ENCODE measurements at regions not wholly inside any gene's neighbourhood (a gene's known extent, or its start where the extent isn't known, plus 50 kb on each side); places are given as distances from the start of the nearest gene placed in this dataset.

- Histone ChIP-seq H3K4me3 (ENCODE audit: low read length) (no peak overlapping the region), H3K27me3 (replicated peaks; ENCODE audit: control insufficient read depth, insufficient read depth, low read length) (no peaks in the 10 kb centered on the region), H3K4me1 (ENCODE audit: control insufficient read depth, insufficient read depth, low read length) (peaks cover 11% of the 10 kb centered on the region), H3K9ac (ENCODE audit: low read length) (no peak overlapping the region), H3K9me3 (ENCODE audit: control insufficient read depth, low read length) (peaks cover 11% of the 10 kb centered on the region), H3K36me3 (ENCODE audit: control insufficient read depth, insufficient read depth, low read length, severe bottlenecking) (no peaks in the 10 kb centered on the region)
- DNase-seq (ENCODE audit: low read depth), result no peak
Observed at GRCh38 chr11:103648670-103649400, 387.6 kb upstream of the DDI1 start.

DNA sequence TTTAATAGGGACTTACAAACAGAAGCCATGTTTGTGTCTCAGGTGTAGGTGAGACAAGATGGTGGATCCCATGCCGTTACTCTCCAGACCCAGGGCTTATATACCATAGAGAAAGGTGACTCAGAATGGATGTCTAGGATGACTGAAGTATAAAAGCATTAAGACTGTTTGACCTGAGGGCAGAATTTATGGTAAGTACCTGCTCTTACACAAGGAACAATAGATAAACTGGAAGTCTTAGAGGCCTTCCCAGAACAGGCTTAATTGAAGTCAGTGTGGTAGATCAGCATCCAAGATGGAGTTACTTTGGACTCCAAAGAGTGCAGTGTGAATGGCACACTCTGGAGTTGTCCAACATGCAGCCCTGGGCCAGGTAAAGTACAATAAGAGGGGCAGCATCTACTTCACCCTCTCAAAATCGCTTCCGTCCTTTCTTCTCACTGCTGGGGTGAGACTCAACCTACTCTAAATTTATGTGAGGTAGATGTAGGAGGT lies 387.0 kb upstream of the DDI1 start:
- Histone ChIP-seq H3K9ac (ENCODE audit: low read length) (no peak overlapping the region), H3K4me1 (ENCODE audit: control insufficient read depth, insufficient read depth, low read length) (peaks cover 11% of the 10 kb centered on the region), H3K27me3 (replicated peaks; ENCODE audit: control insufficient read depth, insufficient read depth, low read length) (no peaks in the 10 kb centered on the region), H3K4me3 (ENCODE audit: low read length) (no peak overlapping the region), H3K36me3 (ENCODE audit: control insufficient read depth, insufficient read depth, low read length, severe bottlenecking) (no peaks in the 10 kb centered on the region), H3K9me3 (ENCODE audit: control insufficient read depth, low read length) (peaks cover 11% of the 10 kb centered on the region)
- DNase-seq (ENCODE audit: low read depth), result no peak

DNA sequence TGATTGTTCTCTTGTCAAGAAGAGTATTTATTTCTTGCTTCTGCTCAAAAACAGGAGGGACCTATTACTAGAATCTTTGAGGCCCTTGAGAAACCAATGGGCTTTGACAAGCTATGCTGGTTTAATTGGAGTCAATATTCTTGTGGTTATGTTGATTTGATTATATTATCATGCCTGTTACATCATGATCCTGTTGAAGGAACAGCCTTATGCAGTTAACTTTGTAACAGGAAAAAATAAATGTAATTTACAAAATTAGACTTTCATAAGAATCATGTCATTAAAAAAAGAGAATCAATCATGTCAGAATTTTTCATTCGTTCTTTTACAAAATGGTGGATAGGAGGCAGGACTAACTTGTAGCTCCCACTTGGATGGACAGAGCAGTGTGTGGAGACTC lies 386.1 kb upstream of the DDI1 start:
- Histone ChIP-seq H3K36me3 (ENCODE audit: control insufficient read depth, insufficient read depth, low read length, severe bottlenecking) (no peaks in the 10 kb centered on the region), H3K4me1 (ENCODE audit: control insufficient read depth, insufficient read depth, low read length) (peaks cover 11% of the 10 kb centered on the region), H3K9me3 (ENCODE audit: control insufficient read depth, low read length) (peaks cover 11% of the 10 kb centered on the region), H3K4me3 (ENCODE audit: low read length) (no peak overlapping the region), H3K27me3 (replicated peaks; ENCODE audit: control insufficient read depth, insufficient read depth, low read length) (no peaks in the 10 kb centered on the region), H3K9ac (ENCODE audit: low read length) (no peak overlapping the region)
- no peak for DNase-seq (ENCODE audit: low read depth)

- Histone ChIP-seq H3K4me1 (ENCODE audit: control insufficient read depth, insufficient read depth, low read length) (peaks cover 11% of the 10 kb centered on the region), H3K9me3 (ENCODE audit: control insufficient read depth, low read length) (peaks cover 11% of the 10 kb centered on the region), H3K36me3 (ENCODE audit: control insufficient read depth, insufficient read depth, low read length, severe bottlenecking) (no peaks in the 10 kb centered on the region), H3K27me3 (replicated peaks; ENCODE audit: control insufficient read depth, insufficient read depth, low read length) (no peaks in the 10 kb centered on the region), H3K9ac (ENCODE audit: low read length) (no peak overlapping the region), H3K4me3 (ENCODE audit: low read length) (no peak overlapping the region)
- no peak for DNase-seq (ENCODE audit: low read depth)
Observed at GRCh38 chr11:103651341-103651998, 385.0 kb upstream of the DDI1 start.

- Histone ChIP-seq H3K4me1 (ENCODE audit: control insufficient read depth, insufficient read depth, low read length) (peaks cover 11% of the 10 kb centered on the region), H3K4me3 (ENCODE audit: low read length) (no peak overlapping the region), H3K9me3 (ENCODE audit: control insufficient read depth, low read length) (peaks cover 11% of the 10 kb centered on the region), H3K9ac (ENCODE audit: low read length) (no peak overlapping the region), H3K36me3 (ENCODE audit: control insufficient read depth, insufficient read depth, low read length, severe bottlenecking) (no peaks in the 10 kb centered on the region), H3K27me3 (replicated peaks; ENCODE audit: control insufficient read depth, insufficient read depth, low read length) (no peaks in the 10 kb centered on the region)
- no peak for DNase-seq (ENCODE audit: low read depth)
Observed at GRCh38 chr11:103652013-103652412, 384.4 kb upstream of the DDI1 start.

GRCh38 chr11:103656382-103656781 lies 380.1 kb upstream of the DDI1 start:
- DNase-seq (ENCODE audit: low read depth), result no peak
- Histone ChIP-seq H3K9me3 (ENCODE audit: control insufficient read depth, low read length) (peaks cover 9% of the 10 kb centered on the region), H3K4me3 (ENCODE audit: low read length) (no peak overlapping the region), H3K4me1 (ENCODE audit: control insufficient read depth, insufficient read depth, low read length) (peaks cover 2% of the 10 kb centered on the region), H3K36me3 (ENCODE audit: control insufficient read depth, insufficient read depth, low read length, severe bottlenecking) (no peaks in the 10 kb centered on the region), H3K9ac (ENCODE audit: low read length) (no peak overlapping the region), H3K27me3 (replicated peaks; ENCODE audit: control insufficient read depth, insufficient read depth, low read length) (no peaks in the 10 kb centered on the region)

DNA sequence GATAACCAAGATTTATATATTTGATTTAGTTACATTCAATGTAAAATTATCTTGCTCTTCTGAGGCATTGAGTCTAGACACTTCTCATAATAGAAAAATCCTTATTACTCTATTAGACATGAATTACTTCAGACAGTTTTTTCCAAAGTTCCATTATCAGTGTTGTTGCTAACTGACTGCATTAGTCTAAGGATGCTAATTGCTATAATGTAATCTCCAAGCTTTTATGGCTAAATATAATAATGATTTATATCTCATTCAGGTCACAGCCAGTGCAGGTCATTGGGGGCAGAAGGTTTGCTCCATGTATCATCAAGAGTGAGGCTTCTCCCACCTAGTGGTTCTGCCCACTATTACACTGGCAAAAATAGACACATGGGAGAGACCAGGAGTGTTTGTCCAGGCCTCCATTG lies 377.2 kb upstream of the DDI1 start:
- Histone ChIP-seq H3K9me3 (ENCODE audit: control insufficient read depth, low read length) (no peaks in the 10 kb centered on the region), H3K36me3 (ENCODE audit: control insufficient read depth, insufficient read depth, low read length, severe bottlenecking) (no peaks in the 10 kb centered on the region), H3K4me1 (ENCODE audit: control insufficient read depth, insufficient read depth, low read length) (peaks cover 2% of the 10 kb centered on the region), H3K4me3 (ENCODE audit: low read length) (no peak overlapping the region), H3K27me3 (replicated peaks; ENCODE audit: control insufficient read depth, insufficient read depth, low read length) (no peaks in the 10 kb centered on the region), H3K9ac (ENCODE audit: low read length) (no peak overlapping the region)
- no peak for DNase-seq (ENCODE audit: low read depth)

DNA sequence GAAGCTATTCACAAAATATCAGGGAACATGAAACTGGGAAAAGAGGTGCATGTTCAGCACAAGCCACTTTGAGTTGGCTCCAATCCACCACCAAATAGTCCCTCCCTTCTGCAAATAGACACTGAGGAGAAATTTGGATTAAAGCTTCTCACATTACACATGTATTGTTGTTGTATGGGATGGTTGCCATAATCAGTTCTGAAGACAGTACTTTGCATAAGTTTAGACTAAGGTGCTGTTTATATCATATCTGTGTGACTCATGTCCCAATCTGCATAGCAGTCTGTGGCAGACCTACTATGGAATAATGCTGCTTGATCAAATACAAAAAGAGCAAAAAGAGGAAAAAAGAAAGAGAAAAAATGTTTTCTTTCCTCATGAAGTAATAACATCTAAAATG lies 376.7 kb upstream of the DDI1 start:
- peaks cover 2% of the 10 kb centered on the region for H3K4me1 ChIP-seq (ENCODE audit: control insufficient read depth, insufficient read depth, low read length)
- no peaks in the 10 kb centered on the region for H3K9me3 ChIP-seq (ENCODE audit: control insufficient read depth, low read length)
- no peak for DNase-seq (ENCODE audit: low read depth)
- no peak overlapping the region for H3K4me3 ChIP-seq (ENCODE audit: low read length)
- H3K36me3 ChIP-seq (ENCODE audit: control insufficient read depth, insufficient read depth, low read length, severe bottlenecking), result no peaks in the 10 kb centered on the region
- H3K9ac ChIP-seq (ENCODE audit: low read length), result no peak overlapping the region
- no peaks in the 10 kb centered on the region for H3K27me3 ChIP-seq (replicated peaks; ENCODE audit: control insufficient read depth, insufficient read depth, low read length)

DNA sequence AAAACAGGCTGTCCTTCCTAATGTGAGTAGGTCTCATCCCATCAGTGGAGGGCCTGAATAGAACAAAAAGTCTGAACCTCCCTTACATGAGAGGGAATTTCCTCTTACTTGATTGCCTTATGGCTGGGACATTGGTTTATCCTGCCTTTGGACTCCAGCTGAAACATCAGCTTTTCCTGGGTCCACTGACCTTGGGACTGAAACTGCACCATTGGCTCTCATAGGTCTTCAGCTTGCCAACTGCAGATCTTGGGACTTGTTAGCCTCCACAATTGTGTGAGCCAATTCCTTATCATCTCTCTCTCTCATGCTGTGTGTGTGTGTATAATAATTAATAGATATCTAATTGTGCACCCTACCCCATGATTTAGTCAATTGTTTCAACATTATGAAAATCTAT lies 375.3 kb upstream of the DDI1 start:
- DNase-seq (ENCODE audit: low read depth), result no peak
- H3K9ac ChIP-seq (ENCODE audit: low read length), result no peak overlapping the region
- no peaks in the 10 kb centered on the region for H3K9me3 ChIP-seq (ENCODE audit: control insufficient read depth, low read length)
- H3K27me3 ChIP-seq (replicated peaks; ENCODE audit: control insufficient read depth, insufficient read depth, low read length), result no peaks in the 10 kb centered on the region
- no peak overlapping the region for H3K4me3 ChIP-seq (ENCODE audit: low read length)
- H3K4me1 ChIP-seq (ENCODE audit: control insufficient read depth, insufficient read depth, low read length), result peaks cover 2% of the 10 kb centered on the region
- no peaks in the 10 kb centered on the region for H3K36me3 ChIP-seq (ENCODE audit: control insufficient read depth, insufficient read depth, low read length, severe bottlenecking)

DNA sequence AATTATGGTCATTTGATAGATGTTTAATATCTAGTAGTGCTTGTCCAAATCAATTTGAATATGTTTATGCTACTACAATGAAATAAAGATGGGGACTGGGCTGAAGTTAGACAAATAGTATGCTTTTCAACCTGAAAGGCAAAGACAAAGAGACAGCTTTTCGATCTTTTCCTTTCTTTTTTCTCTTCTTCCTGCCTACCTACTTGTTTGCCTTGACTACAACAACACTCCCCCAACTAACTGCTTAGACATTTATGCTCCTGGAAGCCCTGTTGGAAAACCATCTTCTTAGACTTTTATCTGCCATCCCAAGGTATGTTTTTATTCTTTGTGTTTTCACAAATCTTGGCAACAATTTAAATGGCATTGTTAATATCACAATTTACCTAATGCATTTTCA lies 374.4 kb upstream of the DDI1 start:
- no peaks in the 10 kb centered on the region for H3K27me3 ChIP-seq (replicated peaks; ENCODE audit: control insufficient read depth, insufficient read depth, low read length)
- peaks cover 2% of the 10 kb centered on the region for H3K4me1 ChIP-seq (ENCODE audit: control insufficient read depth, insufficient read depth, low read length)
- H3K36me3 ChIP-seq (ENCODE audit: control insufficient read depth, insufficient read depth, low read length, severe bottlenecking), result no peaks in the 10 kb centered on the region
- DNase-seq (ENCODE audit: low read depth), result no peak
- no peak overlapping the region for H3K9ac ChIP-seq (ENCODE audit: low read length)
- H3K9me3 ChIP-seq (ENCODE audit: control insufficient read depth, low read length), result no peaks in the 10 kb centered on the region
- H3K4me3 ChIP-seq (ENCODE audit: low read length), result no peak overlapping the region

GRCh38 chr11:103662880-103663279 lies 373.6 kb upstream of the DDI1 start:
- H3K4me1 ChIP-seq (ENCODE audit: control insufficient read depth, insufficient read depth, low read length), result peaks cover 2% of the 10 kb centered on the region
- H3K9me3 ChIP-seq (ENCODE audit: control insufficient read depth, low read length), result no peaks in the 10 kb centered on the region
- DNase-seq (ENCODE audit: low read depth), result no peak
- no peaks in the 10 kb centered on the region for H3K27me3 ChIP-seq (replicated peaks; ENCODE audit: control insufficient read depth, insufficient read depth, low read length)
- no peak overlapping the region for H3K9ac ChIP-seq (ENCODE audit: low read length)
- H3K36me3 ChIP-seq (ENCODE audit: control insufficient read depth, insufficient read depth, low read length, severe bottlenecking), result no peaks in the 10 kb centered on the region
- no peak overlapping the region for H3K4me3 ChIP-seq (ENCODE audit: low read length)

Measured in adipocyte (in vitro differentiated cells).